RWPE2 (cell line): ENCODE measurements at regions not wholly inside any gene's neighbourhood (a gene's known extent, or its start where the extent isn't known, plus 50 kb on each side); places are given as distances from the start of the nearest gene placed in this dataset.

ENCODE experiments used
- ATAC-seq: fragments of 200-7000 bp; cut with Tn5 transposase; 3 replicates; pipeline ENCODE4 v1.9.1; 2021; ENCODE audit warnings: low read depth
- DNase-seq: peaks from one replicate; pipeline ENCODE4 v3.0.0-alpha.2; 2020; ENCODE audit warnings: low spot score
- H3K27ac ChIP-seq: fragments of 450-650 bp; 2 replicates; pipeline ENCODE4 v1.5.1; 2017; ENCODE audit warnings: mild to moderate bottlenecking; ENCODE audit not compliant: poor library complexity, severe bottlenecking
- H3K27me3 ChIP-seq: fragments of 250-450 bp; sonication (Bioruptor Pico); 2 replicates; pipeline ENCODE4 v1.5.1; 2021; ENCODE audit warnings: mild to moderate bottlenecking, moderate library complexity; ENCODE audit not compliant: insufficient read depth, poor library complexity, severe bottlenecking
- H3K36me3 ChIP-seq: fragments of 250-450 bp; sonication (Bioruptor Pico); 2 replicates; pipeline ENCODE4 v1.5.1; 2020; ENCODE audit warnings: low read depth, mild to moderate bottlenecking, moderate library complexity
- H3K4me1 ChIP-seq: fragments of 250-450 bp; sonication (Bioruptor Pico); 2 replicates; pipeline ENCODE4 v1.5.1; 2021; ENCODE audit warnings: mild to moderate bottlenecking, moderate library complexity; ENCODE audit not compliant: insufficient read depth, poor library complexity, severe bottlenecking
- H3K4me3 ChIP-seq: fragments of 250-450 bp; sonication (Bioruptor Pico); 2 replicates; pipeline ENCODE4 v1.5.1; 2021; ENCODE audit warnings: mild to moderate bottlenecking, moderate library complexity; ENCODE audit not compliant: severe bottlenecking
- H3K9me3 ChIP-seq: fragments of 250-450 bp; sonication (Bioruptor Pico); 2 replicates; pipeline ENCODE4 v1.5.1; 2021; ENCODE audit warnings: mild to moderate bottlenecking, moderate library complexity; ENCODE audit not compliant: severe bottlenecking
- TF ChIP-seq, protein P1 (sequence below): fragments of 450-650 bp; IDR thresholded peaks from one replicate; pipeline ENCODE4 v1.5.1; 2017; ENCODE audit warnings: mild to moderate bottlenecking, moderate library complexity; ENCODE audit not compliant: poor library complexity, severe bottlenecking

DNA sequence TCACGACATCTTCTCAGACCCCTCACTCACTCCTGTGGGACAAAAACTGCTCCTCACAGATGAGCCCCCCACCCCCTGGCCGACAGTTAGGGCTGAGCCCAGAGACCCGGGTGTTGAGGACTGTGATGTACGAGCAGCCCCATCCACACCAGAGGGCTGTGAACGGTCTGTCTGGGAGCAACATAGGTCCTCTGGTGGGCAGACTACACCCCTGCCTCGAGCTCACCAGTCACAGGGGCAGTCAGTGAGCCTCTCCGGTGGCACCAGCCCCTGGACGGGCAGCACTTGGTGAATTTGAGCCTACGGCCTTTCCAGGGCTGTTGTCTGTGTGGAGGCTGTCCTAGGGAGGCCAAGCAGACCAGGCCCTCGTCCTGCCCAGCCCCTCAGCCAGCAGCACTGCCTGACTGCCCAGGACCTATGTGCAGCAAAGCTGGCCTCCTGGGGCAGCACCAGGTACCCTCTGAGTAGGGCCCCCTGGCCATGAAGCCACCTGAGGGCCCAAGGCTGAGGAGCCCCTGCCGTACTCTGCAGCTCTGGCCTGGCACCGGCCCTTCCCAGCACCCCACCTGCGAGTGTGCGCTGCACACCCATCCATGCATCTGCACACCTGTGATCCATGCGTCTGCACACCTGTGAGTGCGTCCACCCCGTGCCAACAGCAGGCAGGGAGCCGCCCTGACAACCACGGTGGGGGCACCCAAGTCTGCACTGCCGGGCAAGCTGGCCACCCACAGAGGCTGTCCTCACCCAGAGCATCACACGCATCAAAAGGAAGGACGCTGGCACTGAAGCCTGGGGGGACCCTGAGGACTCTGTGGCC is 111.6 kb upstream of the NKX1-1 start:
- Histone ChIP-seq H3K9me3 (no peaks in the 10 kb centered on the region), H3K27me3 (peaks cover 25% of the 10 kb centered on the region), H3K4me1 (no peaks in the 10 kb centered on the region), H3K4me3 (no peak overlapping the region), H3K27ac (no peak overlapping the region), H3K36me3 (no peaks in the 10 kb centered on the region)
- ATAC-seq (no peak), DNase-seq (no peak)
- TF ChIP-seq, protein P1, sequence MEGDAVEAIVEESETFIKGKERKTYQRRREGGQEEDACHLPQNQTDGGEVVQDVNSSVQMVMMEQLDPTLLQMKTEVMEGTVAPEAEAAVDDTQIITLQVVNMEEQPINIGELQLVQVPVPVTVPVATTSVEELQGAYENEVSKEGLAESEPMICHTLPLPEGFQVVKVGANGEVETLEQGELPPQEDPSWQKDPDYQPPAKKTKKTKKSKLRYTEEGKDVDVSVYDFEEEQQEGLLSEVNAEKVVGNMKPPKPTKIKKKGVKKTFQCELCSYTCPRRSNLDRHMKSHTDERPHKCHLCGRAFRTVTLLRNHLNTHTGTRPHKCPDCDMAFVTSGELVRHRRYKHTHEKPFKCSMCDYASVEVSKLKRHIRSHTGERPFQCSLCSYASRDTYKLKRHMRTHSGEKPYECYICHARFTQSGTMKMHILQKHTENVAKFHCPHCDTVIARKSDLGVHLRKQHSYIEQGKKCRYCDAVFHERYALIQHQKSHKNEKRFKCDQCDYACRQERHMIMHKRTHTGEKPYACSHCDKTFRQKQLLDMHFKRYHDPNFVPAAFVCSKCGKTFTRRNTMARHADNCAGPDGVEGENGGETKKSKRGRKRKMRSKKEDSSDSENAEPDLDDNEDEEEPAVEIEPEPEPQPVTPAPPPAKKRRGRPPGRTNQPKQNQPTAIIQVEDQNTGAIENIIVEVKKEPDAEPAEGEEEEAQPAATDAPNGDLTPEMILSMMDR = no peak

DNA sequence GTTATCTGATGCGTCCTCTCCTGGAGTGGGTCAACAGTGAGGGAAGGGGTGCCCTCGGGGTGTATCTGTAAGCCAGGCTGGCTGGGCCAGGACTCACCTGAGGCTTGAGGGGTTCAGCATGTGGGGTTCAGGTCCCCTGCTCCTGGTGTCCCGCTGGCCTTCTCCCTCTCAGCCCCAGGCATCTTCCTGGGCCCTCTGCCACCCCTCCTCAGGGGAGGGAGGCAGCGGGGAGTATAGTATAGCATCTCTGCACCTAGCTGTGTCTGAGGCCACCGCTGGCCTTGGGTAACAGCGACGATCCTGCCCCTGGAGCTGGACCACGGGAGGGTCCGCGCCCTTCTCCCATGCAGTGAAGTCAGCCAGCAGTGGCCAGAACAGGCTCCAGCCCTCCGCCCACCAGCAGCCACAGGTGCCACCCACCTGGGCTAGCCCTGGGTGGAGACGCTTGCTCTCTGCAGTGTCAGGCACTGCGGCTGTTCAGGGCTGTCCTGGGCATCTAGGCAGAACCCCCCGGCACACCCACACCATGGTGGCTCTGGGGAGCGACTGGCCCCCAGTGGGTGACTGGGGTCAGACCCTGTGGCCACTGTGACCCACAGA is 110.7 kb upstream of the NKX1-1 start:
- Histone ChIP-seq H3K27ac (no peak overlapping the region), H3K4me3 (no peak overlapping the region), H3K4me1 (no peaks in the 10 kb centered on the region), H3K36me3 (no peaks in the 10 kb centered on the region), H3K27me3 (peaks cover 25% of the 10 kb centered on the region), H3K9me3 (no peaks in the 10 kb centered on the region)
- no peak for DNase-seq
- no peak for ATAC-seq
- TF ChIP-seq, protein P1 = no peak

DNA sequence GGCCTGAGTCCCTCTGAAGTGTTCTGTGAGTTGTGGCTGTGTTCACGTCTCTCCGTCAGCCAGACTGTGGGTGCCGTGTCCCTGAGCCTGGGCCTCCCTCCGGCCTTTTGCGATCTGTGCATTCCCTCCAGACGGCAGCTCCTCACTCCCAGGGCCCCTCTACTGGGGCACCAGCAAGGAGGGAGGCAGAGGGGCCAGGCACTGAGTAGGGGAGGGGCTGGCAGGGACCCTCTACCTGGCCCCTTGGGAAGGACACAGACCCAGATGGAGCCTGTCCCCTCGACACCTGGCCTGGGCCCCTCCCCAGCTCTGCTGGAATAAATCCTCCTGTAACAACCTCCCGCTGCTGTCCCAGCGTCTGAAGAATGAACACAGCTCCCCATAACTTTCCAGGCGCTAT is 110.0 kb upstream of the NKX1-1 start:
- no peak for ATAC-seq
- peaks cover 18% of the 10 kb centered on the region for H3K27me3 ChIP-seq
- H3K27ac ChIP-seq = no peak overlapping the region
- no peaks in the 10 kb centered on the region for H3K36me3 ChIP-seq
- DNase-seq = no peak
- H3K9me3 ChIP-seq = no peaks in the 10 kb centered on the region
- no peak overlapping the region for H3K4me3 ChIP-seq
- no peaks in the 10 kb centered on the region for H3K4me1 ChIP-seq
- TF ChIP-seq, protein P1 = no peak

DNA sequence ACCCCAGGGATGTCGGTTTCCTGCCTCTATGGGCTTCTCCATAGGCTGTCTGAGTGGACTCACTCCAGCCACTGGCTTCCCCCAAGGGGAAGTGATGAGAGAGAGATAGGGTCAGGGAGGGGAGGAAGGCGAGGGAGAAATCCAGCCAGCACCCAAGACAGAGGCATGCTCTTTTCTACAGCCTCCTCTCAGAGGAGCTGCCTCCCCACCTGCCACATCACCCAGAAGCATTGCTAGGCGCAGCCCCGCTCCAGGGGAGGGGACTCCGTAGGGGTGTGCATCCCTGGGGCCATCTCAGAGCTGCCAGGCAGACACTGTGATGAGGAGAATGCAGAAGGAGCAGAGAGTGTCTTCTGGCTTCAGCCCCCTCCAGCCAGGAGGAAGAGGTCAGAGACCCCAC is 109.5 kb upstream of the NKX1-1 start:
- TF ChIP-seq, protein P1 = no peak
- no peak overlapping the region for H3K27ac ChIP-seq
- peaks cover 18% of the 10 kb centered on the region for H3K27me3 ChIP-seq
- H3K4me1 ChIP-seq = no peaks in the 10 kb centered on the region
- H3K4me3 ChIP-seq = no peak overlapping the region
- DNase-seq (no peak), ATAC-seq (no peak)
- H3K9me3 ChIP-seq = no peaks in the 10 kb centered on the region
- H3K36me3 ChIP-seq = no peaks in the 10 kb centered on the region

DNA sequence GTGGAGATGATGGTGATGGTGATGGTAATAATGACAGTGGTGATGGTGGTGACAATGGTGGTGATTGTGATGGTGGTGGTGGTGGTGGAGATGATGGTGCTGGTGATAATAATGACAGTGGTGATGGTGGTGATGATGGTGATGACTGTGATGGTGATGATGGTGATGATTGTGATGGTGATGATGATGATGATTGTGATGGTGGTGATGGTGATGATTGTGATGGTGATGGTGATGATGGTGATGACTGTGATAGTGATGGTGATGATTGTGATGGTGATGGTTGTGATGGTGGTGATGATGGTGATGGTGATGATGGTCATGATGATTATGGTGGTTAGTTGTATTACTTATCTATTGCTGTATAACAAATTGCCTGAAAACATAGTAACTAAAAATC is 108.9 kb upstream of the NKX1-1 start:
- Histone ChIP-seq H3K9me3 (no peaks in the 10 kb centered on the region), H3K36me3 (no peaks in the 10 kb centered on the region), H3K27ac (no peak overlapping the region), H3K4me1 (no peaks in the 10 kb centered on the region), H3K27me3 (peaks cover 18% of the 10 kb centered on the region), H3K4me3 (no peak overlapping the region)
- TF ChIP-seq, protein P1 = no peak
- DNase-seq (no peak), ATAC-seq (no peak)
